ENCODE measurements at regions not wholly inside any gene's neighbourhood (a gene's known extent, or its start where the extent isn't known, plus 50 kb on each side); places are given as distances from the start of the nearest gene placed in this dataset.

- no peak for DNase-seq (ENCODE audit: low read depth)
- H3K4me3 ChIP-seq (ENCODE audit: control insufficient read depth, low read depth, low read length) = no peak overlapping the region
- TF ChIP-seq, protein P1, sequence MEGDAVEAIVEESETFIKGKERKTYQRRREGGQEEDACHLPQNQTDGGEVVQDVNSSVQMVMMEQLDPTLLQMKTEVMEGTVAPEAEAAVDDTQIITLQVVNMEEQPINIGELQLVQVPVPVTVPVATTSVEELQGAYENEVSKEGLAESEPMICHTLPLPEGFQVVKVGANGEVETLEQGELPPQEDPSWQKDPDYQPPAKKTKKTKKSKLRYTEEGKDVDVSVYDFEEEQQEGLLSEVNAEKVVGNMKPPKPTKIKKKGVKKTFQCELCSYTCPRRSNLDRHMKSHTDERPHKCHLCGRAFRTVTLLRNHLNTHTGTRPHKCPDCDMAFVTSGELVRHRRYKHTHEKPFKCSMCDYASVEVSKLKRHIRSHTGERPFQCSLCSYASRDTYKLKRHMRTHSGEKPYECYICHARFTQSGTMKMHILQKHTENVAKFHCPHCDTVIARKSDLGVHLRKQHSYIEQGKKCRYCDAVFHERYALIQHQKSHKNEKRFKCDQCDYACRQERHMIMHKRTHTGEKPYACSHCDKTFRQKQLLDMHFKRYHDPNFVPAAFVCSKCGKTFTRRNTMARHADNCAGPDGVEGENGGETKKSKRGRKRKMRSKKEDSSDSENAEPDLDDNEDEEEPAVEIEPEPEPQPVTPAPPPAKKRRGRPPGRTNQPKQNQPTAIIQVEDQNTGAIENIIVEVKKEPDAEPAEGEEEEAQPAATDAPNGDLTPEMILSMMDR (conservative IDR thresholded peaks at IDR 0.05; ENCODE audit: control insufficient read depth, insufficient read depth, low read depth, low read length) = no peak
These were observed 122.3 kb downstream of the RFC3 start for GRCh38 chr13:33940256-33940655.

DNA sequence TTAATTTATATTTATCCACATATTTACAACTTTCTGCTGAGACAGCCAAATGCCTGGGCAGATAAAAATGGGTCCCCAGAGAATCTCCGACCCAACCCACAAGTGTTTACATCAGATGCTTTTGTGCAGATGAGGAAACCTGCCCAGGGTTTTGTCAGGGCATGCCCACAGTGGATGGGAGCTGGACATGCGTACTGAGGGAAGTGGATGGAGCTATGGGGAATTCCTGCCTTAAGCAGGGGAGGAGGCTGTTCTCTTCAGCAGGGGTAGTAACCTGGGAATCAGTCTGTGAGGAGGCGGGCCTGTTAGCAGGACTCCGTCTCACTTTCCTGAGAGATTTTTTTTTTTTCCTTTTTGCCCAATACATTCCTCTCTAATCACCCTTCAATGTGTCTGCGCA, 122.9 kb downstream of the RFC3 start:
- H3K4me3 ChIP-seq (ENCODE audit: control insufficient read depth, low read depth, low read length) = no peak overlapping the region
- DNase-seq (ENCODE audit: low read depth) = peak; percentile 54
- TF ChIP-seq, protein P1 (conservative IDR thresholded peaks at IDR 0.05; ENCODE audit: control insufficient read depth, insufficient read depth, low read depth, low read length) = no peak

GRCh38 chr13:33945477-33945876, 127.5 kb downstream of the RFC3 start:
- DNase-seq (ENCODE audit: low read depth) = no peak
- TF ChIP-seq, protein P1 (conservative IDR thresholded peaks at IDR 0.05; ENCODE audit: control insufficient read depth, insufficient read depth, low read depth, low read length) = no peak
- no peak overlapping the region for H3K4me3 ChIP-seq (ENCODE audit: control insufficient read depth, low read depth, low read length)

- H3K4me3 ChIP-seq (ENCODE audit: control insufficient read depth, low read depth, low read length) = no peak overlapping the region
- DNase-seq (ENCODE audit: low read depth) = peak; percentile 79
- TF ChIP-seq, protein P1 (conservative IDR thresholded peaks at IDR 0.05; ENCODE audit: control insufficient read depth, insufficient read depth, low read depth, low read length) = no peak
These were observed 135.3 kb downstream of the RFC3 start for GRCh38 chr13:33953203-33953602.

DNA sequence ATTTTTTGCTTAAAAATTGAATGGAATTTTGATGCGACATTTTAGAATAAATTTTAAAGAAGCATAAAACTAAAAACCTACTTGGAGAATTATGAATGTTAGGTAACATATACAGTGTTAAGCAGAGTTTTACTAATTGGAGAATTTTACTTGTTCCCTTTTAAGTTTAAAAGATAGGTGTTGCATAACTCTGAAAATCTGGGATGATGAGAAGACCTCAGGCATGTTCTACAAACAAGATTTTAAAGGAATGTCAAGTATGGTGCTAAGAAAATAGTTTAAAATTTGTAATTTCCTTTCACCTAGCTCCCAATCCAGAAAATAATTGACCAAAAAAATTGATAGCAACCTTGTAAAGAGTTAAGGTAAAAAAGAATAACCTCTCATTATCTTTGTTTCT, 135.8 kb downstream of the RFC3 start:
- TF ChIP-seq, protein P1 (conservative IDR thresholded peaks at IDR 0.05; ENCODE audit: control insufficient read depth, insufficient read depth, low read depth, low read length) = no peak

GRCh38 chr13:33956346-33956745, 138.4 kb downstream of the RFC3 start:
- no peak for DNase-seq (ENCODE audit: low read depth)
- no peak overlapping the region for H3K4me3 ChIP-seq (ENCODE audit: control insufficient read depth, low read depth, low read length)
- TF ChIP-seq, protein P1 (conservative IDR thresholded peaks at IDR 0.05; ENCODE audit: control insufficient read depth, insufficient read depth, low read depth, low read length) = no peak

More for the DNA sequence above, 135.8 kb downstream of the RFC3 start:
- DNase-seq (ENCODE audit: low read depth) = no peak
- H3K4me3 ChIP-seq (ENCODE audit: control insufficient read depth, low read depth, low read length) = no peak overlapping the region

DNA sequence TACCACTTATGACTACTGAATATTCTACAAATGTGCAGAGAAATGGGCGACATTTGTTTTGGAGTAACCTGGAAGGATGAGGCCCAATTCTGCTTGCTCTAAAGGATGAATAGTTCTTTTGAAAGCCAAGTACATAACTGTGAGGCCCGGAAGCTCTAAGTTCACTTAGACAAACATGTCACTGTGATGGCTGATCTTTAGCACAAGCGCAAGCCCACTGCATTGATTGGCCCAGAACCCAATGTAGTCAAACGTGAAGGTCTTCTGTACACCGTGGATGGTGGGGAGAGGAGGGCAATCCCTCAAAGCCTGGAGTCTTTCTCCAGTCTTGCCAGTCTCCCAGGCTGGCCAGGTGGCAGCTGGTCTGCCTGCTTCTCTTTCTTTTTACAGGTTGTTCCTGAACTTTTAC, 139.6 kb downstream of the RFC3 start:
- TF ChIP-seq, protein P1 (conservative IDR thresholded peaks at IDR 0.05; ENCODE audit: control insufficient read depth, insufficient read depth, low read depth, low read length) = no peak
- no peak for DNase-seq (ENCODE audit: low read depth)
- no peak overlapping the region for H3K4me3 ChIP-seq (ENCODE audit: control insufficient read depth, low read depth, low read length)
